Loucy (cell line): ENCODE measurements at regions not wholly inside any gene's neighbourhood (a gene's known extent, or its start where the extent isn't known, plus 50 kb on each side); places are given as distances from the start of the nearest gene placed in this dataset.

Experiments used
- EZH2phosphoT487 ChIP-seq: fragments of 200-600 bp; IDR thresholded peaks from 2 replicates; pipeline ENCODE4 v1.6.1; 2018; ENCODE audit warnings: antibody characterized with exemption, mild to moderate bottlenecking, moderate library complexity, borderline replicate concordance
- TF ChIP-seq, protein P1 (sequence below): fragments of 200-600 bp; sonication (generic); conservative IDR thresholded peaks from 2 replicates; pipeline ENCODE4 v1.5.1; 2014; ENCODE audit warnings: mild to moderate bottlenecking, antibody characterized with exemption, low read length

DNA sequence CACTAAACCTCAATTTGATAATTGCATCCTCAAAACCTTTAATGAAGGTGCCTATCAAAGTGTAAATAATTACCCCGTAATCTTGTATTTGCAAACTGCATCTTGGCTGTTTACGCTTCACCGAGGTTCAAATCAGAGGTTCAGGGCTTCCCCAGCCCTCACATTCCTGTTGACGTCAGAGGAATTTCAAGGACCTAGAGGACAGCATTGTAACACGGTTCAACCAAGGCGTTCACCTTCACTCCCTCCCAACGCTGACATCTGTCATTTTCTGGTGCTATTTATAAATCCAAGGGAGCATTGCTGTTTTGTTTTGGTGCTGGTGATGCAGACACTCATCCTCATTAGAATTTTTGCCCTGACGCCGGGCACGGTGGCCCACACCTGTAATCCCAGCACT lies 691.6 kb upstream of the RBFOX1 start:
- TF ChIP-seq, protein P1, sequence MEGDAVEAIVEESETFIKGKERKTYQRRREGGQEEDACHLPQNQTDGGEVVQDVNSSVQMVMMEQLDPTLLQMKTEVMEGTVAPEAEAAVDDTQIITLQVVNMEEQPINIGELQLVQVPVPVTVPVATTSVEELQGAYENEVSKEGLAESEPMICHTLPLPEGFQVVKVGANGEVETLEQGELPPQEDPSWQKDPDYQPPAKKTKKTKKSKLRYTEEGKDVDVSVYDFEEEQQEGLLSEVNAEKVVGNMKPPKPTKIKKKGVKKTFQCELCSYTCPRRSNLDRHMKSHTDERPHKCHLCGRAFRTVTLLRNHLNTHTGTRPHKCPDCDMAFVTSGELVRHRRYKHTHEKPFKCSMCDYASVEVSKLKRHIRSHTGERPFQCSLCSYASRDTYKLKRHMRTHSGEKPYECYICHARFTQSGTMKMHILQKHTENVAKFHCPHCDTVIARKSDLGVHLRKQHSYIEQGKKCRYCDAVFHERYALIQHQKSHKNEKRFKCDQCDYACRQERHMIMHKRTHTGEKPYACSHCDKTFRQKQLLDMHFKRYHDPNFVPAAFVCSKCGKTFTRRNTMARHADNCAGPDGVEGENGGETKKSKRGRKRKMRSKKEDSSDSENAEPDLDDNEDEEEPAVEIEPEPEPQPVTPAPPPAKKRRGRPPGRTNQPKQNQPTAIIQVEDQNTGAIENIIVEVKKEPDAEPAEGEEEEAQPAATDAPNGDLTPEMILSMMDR, result no peak
- no peak for TF ChIP-seq EZH2phosphoT487
